ENCODE measurements at regions not wholly inside any gene's neighbourhood (a gene's known extent, or its start where the extent isn't known, plus 50 kb on each side); places are given as distances from the start of the nearest gene placed in this dataset.

DNA sequence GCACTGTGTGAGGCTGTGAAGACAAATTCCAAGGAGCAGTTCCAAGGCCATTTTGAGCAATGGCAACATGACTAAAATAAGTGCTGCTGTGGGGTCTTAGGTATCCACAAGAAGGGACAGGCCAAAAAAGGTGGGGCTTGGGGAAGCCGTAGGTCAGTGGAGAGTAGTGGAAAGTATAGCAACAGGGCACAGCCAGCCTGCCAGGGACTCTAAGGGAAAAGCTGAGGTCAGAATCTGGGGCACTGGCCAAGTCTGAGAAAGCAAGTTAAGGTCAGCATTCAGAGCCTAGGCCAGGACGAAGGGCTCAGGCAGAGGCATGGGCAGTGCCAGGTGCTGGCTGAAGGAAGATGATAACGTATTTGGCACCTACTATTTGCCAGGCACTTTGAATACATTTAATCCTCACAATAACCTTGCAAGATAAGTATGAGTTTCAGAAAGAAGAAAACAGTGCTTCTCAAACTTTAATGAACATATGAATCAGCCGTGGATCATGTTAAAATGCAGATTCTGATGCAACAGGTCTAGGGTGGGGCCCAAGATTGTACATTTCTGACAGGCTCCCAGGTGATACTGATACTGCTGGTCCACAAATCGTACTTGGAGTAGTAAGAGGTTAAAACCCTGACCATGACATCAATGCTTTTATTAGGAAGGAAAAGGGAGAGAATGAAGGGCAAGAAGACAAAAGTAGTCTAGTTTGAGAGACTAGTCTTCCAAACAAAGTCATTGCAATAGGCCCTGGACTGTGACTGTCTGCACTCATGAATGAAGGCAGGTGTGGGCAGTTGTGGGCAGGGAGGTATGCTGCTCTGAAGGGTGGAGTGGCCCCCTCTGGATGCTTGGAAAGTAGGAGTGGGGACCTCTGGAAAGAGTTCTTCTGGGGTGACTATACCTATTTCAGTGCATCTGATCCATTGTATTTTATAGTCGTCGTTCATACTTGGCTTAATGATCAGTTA is 106.3 kb upstream of the ANKRD28 start:
- TF ChIP-seq, protein P1, sequence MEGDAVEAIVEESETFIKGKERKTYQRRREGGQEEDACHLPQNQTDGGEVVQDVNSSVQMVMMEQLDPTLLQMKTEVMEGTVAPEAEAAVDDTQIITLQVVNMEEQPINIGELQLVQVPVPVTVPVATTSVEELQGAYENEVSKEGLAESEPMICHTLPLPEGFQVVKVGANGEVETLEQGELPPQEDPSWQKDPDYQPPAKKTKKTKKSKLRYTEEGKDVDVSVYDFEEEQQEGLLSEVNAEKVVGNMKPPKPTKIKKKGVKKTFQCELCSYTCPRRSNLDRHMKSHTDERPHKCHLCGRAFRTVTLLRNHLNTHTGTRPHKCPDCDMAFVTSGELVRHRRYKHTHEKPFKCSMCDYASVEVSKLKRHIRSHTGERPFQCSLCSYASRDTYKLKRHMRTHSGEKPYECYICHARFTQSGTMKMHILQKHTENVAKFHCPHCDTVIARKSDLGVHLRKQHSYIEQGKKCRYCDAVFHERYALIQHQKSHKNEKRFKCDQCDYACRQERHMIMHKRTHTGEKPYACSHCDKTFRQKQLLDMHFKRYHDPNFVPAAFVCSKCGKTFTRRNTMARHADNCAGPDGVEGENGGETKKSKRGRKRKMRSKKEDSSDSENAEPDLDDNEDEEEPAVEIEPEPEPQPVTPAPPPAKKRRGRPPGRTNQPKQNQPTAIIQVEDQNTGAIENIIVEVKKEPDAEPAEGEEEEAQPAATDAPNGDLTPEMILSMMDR (IDR thresholded peaks at IDR 0.05) = no peak
- no peak for TF ChIP-seq ZFX (IDR thresholded peaks at IDR 0.05; ENCODE audit: borderline replicate concordance)

All from 22Rv1 (cell line).